HL-60 (cell line): ENCODE measurements at regions not wholly inside any gene's neighbourhood (a gene's known extent, or its start where the extent isn't known, plus 50 kb on each side); places are given as distances from the start of the nearest gene placed in this dataset.

Experiments
- DNase-seq, 2 experiments: peaks; one replicate each; pipeline ENCODE4 v3.0.0-alpha.2; 2010 to 2020; ENCODE audit warnings: low read depth in 1 of 2, low spot score in 1 of 2
- H3K27ac ChIP-seq: fragments of 250-450 bp; sonication (Bioruptor Pico); replicated peaks from 2 replicates; pipeline ENCODE4 v1.5.1; 2020; ENCODE audit warnings: mild to moderate bottlenecking, moderate library complexity
- H3K27me3 ChIP-seq: fragments of 250-450 bp; sonication (Bioruptor Pico); 2 replicates; pipeline ENCODE4 v1.5.1; 2021; ENCODE audit warnings: mild to moderate bottlenecking, moderate library complexity; ENCODE audit not compliant: insufficient read depth, poor library complexity, severe bottlenecking
- H3K4me3 ChIP-seq: replicated peaks from 2 replicates; pipeline ENCODE4 v1.5.1; 2011; ENCODE audit warnings: mild to moderate bottlenecking, control low read depth, low read length; ENCODE audit not compliant: insufficient read depth
- GABPA ChIP-seq: IDR thresholded peaks from 2 replicates; pipeline ENCODE4 v1.6.1; 2012; ENCODE audit warnings: low read depth
- POLR2AphosphoS5 ChIP-seq: IDR thresholded peaks from 2 replicates; pipeline ENCODE4 v1.6.1; 2012; ENCODE audit warnings: low read depth
- SPI1 ChIP-seq: IDR thresholded peaks from 2 replicates; pipeline ENCODE4 v1.6.1; 2012; ENCODE audit warnings: low read depth, mild to moderate bottlenecking, borderline replicate concordance
- TF ChIP-seq, protein P1 (sequence below): IDR thresholded peaks from 2 replicates; pipeline ENCODE4 v1.6.1; 2012; ENCODE audit warnings: low read depth; ENCODE audit not compliant: insufficient replicate concordance
- TF ChIP-seq, protein P2 (sequence below): IDR thresholded peaks from one replicate; pipeline ENCODE4 v1.5.1; 2011; ENCODE audit warnings: low read length, control low read depth, inconsistent platforms; ENCODE audit not compliant: insufficient read depth

DNA sequence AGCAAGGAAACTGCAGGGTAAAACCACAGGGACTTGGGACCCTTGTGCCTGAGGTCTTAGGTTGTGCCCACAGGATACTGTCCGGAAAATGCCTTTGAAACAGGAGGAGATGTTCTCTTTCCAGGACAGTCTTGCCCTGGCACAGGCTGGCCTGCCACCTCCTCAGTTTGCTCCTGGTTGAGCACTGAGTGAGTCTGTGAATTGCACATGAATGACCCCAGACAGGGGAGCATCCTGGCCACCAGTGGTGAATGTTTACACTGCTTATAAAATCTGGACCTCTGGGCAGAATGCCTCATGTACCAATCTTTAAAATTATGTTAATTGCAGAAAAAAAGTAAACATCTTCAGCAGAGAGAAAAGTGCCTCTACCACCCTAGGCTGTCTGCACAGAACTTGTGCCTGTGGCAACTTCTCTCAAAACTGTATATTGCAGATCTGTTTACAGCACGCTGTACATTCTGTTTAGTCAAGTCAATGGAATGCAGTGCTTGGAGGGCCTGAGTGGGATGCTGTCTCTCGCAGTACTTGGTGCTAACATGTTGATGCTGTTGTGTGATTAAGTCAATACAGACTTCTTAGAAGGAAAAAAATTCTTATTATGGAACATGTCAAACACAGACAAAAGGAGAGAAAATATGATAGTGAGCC lies 242.1 kb downstream of the SOD2 start:
- H3K27me3 ChIP-seq, result peaks cover 3% of the 10 kb centered on the region
- TF ChIP-seq, protein P1, sequence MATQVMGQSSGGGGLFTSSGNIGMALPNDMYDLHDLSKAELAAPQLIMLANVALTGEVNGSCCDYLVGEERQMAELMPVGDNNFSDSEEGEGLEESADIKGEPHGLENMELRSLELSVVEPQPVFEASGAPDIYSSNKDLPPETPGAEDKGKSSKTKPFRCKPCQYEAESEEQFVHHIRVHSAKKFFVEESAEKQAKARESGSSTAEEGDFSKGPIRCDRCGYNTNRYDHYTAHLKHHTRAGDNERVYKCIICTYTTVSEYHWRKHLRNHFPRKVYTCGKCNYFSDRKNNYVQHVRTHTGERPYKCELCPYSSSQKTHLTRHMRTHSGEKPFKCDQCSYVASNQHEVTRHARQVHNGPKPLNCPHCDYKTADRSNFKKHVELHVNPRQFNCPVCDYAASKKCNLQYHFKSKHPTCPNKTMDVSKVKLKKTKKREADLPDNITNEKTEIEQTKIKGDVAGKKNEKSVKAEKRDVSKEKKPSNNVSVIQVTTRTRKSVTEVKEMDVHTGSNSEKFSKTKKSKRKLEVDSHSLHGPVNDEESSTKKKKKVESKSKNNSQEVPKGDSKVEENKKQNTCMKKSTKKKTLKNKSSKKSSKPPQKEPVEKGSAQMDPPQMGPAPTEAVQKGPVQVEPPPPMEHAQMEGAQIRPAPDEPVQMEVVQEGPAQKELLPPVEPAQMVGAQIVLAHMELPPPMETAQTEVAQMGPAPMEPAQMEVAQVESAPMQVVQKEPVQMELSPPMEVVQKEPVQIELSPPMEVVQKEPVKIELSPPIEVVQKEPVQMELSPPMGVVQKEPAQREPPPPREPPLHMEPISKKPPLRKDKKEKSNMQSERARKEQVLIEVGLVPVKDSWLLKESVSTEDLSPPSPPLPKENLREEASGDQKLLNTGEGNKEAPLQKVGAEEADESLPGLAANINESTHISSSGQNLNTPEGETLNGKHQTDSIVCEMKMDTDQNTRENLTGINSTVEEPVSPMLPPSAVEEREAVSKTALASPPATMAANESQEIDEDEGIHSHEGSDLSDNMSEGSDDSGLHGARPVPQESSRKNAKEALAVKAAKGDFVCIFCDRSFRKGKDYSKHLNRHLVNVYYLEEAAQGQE, result no peak
- TF ChIP-seq SPI1 (no peak), GABPA (no peak)
- TF ChIP-seq, protein P2, sequence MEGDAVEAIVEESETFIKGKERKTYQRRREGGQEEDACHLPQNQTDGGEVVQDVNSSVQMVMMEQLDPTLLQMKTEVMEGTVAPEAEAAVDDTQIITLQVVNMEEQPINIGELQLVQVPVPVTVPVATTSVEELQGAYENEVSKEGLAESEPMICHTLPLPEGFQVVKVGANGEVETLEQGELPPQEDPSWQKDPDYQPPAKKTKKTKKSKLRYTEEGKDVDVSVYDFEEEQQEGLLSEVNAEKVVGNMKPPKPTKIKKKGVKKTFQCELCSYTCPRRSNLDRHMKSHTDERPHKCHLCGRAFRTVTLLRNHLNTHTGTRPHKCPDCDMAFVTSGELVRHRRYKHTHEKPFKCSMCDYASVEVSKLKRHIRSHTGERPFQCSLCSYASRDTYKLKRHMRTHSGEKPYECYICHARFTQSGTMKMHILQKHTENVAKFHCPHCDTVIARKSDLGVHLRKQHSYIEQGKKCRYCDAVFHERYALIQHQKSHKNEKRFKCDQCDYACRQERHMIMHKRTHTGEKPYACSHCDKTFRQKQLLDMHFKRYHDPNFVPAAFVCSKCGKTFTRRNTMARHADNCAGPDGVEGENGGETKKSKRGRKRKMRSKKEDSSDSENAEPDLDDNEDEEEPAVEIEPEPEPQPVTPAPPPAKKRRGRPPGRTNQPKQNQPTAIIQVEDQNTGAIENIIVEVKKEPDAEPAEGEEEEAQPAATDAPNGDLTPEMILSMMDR, result no peak
- no peak for DNase-seq
- H3K4me3 ChIP-seq, result no peak overlapping the region
- no peak overlapping the region for H3K27ac ChIP-seq

DNA sequence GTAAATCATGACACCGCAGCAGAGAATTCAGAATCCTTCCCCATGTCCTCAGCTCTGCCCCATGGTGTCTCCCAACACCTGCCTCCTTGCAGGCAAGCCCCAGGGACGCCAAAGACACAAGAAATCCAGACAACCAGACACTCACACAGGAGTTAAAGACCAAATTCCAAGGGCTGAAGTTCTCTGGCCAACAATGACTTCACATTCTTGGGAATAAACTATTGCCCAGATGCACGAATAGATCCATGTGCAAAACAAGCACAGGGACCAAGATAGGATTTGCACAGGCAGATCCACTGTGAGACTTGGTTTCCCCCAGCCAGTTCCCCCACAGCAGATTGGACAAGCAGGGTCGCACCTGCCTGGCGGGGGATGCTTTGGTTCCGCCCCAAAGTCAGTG lies 246.7 kb downstream of the SOD2 start:
- DNase-seq, result no peak
- TF ChIP-seq, protein P1, result no peak
- TF ChIP-seq POLR2AphosphoS5 (no peak), SPI1 (no peak), GABPA (no peak)
- TF ChIP-seq, protein P2, result no peak
- Histone ChIP-seq H3K27ac (no peak overlapping the region), H3K4me3 (no peak overlapping the region), H3K27me3 (peaks cover 6% of the 10 kb centered on the region)

DNA sequence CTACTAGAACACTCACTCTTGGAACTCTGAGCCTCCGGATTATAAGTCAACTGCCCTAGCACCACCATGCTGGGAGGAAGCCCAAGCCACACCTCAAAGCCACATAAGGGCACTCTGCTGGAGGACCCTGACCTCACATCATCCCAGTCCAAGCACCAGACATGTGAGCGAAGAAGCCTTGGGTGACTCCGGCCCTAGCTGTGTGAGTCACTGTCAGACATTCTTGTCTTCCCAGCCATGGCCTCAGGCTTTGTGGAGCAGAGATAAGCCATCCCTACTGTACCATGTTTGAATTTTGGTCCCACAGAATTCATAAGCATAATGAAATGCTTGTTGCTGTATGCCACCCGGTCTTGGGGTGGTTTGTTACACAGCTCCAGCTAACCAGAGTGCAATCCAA lies 247.7 kb downstream of the SOD2 start:
- no peak overlapping the region for H3K4me3 ChIP-seq
- no peak for DNase-seq
- peaks cover 4% of the 10 kb centered on the region for H3K27me3 ChIP-seq
- TF ChIP-seq POLR2AphosphoS5 (no peak), GABPA (no peak), SPI1 (no peak)
- TF ChIP-seq, protein P2, result no peak
- TF ChIP-seq, protein P1, result no peak
- H3K27ac ChIP-seq, result no peak overlapping the region
